ENCODE measurements at regions not wholly inside any gene's neighbourhood (a gene's known extent, or its start where the extent isn't known, plus 50 kb on each side); places are given as distances from the start of the nearest gene placed in this dataset.

- Histone ChIP-seq H3K4me1 (no peaks in the 10 kb centered on the region), H3K27ac (no peak overlapping the region), H3K9me3 (no peaks in the 10 kb centered on the region), H3K27me3 (no peaks in the 10 kb centered on the region), H3K4me3 (no peak overlapping the region), H3K36me3 (no peaks in the 10 kb centered on the region)
- ATAC-seq (ENCODE audit: low FRiP score in 2 of 2), result no peak
- TF ChIP-seq POLR2AphosphoS5 (IDR thresholded peaks at IDR 0.05), result no peak
- TF ChIP-seq, protein P1, sequence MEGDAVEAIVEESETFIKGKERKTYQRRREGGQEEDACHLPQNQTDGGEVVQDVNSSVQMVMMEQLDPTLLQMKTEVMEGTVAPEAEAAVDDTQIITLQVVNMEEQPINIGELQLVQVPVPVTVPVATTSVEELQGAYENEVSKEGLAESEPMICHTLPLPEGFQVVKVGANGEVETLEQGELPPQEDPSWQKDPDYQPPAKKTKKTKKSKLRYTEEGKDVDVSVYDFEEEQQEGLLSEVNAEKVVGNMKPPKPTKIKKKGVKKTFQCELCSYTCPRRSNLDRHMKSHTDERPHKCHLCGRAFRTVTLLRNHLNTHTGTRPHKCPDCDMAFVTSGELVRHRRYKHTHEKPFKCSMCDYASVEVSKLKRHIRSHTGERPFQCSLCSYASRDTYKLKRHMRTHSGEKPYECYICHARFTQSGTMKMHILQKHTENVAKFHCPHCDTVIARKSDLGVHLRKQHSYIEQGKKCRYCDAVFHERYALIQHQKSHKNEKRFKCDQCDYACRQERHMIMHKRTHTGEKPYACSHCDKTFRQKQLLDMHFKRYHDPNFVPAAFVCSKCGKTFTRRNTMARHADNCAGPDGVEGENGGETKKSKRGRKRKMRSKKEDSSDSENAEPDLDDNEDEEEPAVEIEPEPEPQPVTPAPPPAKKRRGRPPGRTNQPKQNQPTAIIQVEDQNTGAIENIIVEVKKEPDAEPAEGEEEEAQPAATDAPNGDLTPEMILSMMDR (IDR thresholded peaks at IDR 0.05), result no peak
- TF ChIP-seq EP300 (IDR thresholded peaks at IDR 0.05), result no peak
- TF ChIP-seq POLR2A (IDR thresholded peaks at IDR 0.05), result no peak
- no peak for DNase-seq
- 46 to 64% methylated on average over 1 of the region's 1 CpG for WGBS, 2 donors
Measured at GRCh38 chr5:155512329-155512728, 498.8 kb downstream of the KIF4B start.

DNA sequence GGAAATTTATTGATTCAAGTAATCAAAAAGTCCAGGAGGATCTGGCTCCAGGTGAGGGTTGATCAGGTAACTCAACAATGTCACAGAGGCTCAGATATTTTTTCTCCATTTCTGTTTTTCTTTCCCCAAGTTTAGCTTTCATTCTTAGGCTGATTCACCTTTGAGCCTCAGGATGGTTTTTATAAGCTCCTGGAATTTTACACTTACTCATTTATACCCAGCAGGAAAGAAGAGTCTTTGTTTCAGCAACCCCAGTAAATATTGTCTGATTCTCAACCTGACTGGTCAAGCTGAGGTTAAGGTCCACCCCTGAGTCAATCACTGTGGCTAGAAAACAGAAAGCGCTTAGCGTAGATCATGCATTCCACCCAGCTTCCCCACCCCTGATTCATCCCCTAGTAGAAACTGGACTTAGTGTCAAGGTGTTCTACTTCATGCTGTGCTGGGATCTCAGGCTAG lies 500.6 kb downstream of the KIF4B start:
- 88 to 92% methylated on average over 2 of the region's 2 CpGs for WGBS, 2 donors

GRCh38 chr5:155522540-155522939 lies 509.0 kb downstream of the KIF4B start:
- Histone ChIP-seq H3K9me3 (no peaks in the 10 kb centered on the region), H3K27me3 (no peaks in the 10 kb centered on the region), H3K4me1 (no peaks in the 10 kb centered on the region), H3K27ac (no peak overlapping the region), H3K36me3 (no peaks in the 10 kb centered on the region), H3K4me3 (no peak overlapping the region)
- ATAC-seq (ENCODE audit: low FRiP score in 2 of 2) (no peak), DNase-seq (no peak)
- WGBS, 2 donors, result 65% methylated on average over 1 of the region's 1 CpG; no CpG with 5 or more reads in 1 of the 2 donors
- TF ChIP-seq, protein P1 (IDR thresholded peaks at IDR 0.05), result no peak
- TF ChIP-seq POLR2AphosphoS5 (IDR thresholded peaks at IDR 0.05), result no peak
- no peak for TF ChIP-seq POLR2A (IDR thresholded peaks at IDR 0.05)
- no peak for TF ChIP-seq EP300 (IDR thresholded peaks at IDR 0.05)

More for the DNA sequence above, 500.6 kb downstream of the KIF4B start:
- Histone ChIP-seq H3K27ac (no peak overlapping the region), H3K9me3 (no peaks in the 10 kb centered on the region), H3K4me1 (no peaks in the 10 kb centered on the region), H3K27me3 (no peaks in the 10 kb centered on the region), H3K36me3 (no peaks in the 10 kb centered on the region), H3K4me3 (no peak overlapping the region)
- TF ChIP-seq, protein P1 (IDR thresholded peaks at IDR 0.05), result no peak
- TF ChIP-seq POLR2A (IDR thresholded peaks at IDR 0.05) (no peak), POLR2AphosphoS5 (IDR thresholded peaks at IDR 0.05) (no peak), EP300 (IDR thresholded peaks at IDR 0.05) (no peak)
- no peak for ATAC-seq (ENCODE audit: low FRiP score in 2 of 2)
- DNase-seq, result no peak

DNA sequence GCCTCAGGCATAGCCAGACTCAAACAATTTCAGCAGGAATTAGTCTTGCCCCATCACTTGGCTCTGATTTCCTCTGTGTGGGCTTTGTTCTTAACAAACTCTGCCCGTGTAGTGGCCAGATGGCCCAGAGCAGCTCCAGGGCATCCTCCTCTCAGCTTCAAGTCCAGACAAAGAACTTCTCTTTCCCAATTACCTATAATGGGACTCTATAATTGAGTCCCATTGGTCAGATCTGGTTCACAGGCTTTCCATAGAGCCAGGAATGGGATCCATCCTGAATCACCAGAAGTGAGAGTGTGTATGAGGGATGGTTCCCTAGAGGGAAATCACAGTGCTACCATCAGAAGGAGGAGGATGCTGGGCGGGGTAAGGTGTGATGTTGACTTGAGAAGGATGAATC lies 515.8 kb downstream of the KIF4B start:
- 77 to 81% methylated on average over 2 of the region's 2 CpGs for WGBS, 2 donors
- Histone ChIP-seq H3K27me3 (no peaks in the 10 kb centered on the region), H3K36me3 (no peaks in the 10 kb centered on the region), H3K4me3 (no peak overlapping the region), H3K27ac (no peak overlapping the region), H3K9me3 (no peaks in the 10 kb centered on the region), H3K4me1 (no peaks in the 10 kb centered on the region)
- ATAC-seq (ENCODE audit: low FRiP score in 2 of 2) (no peak), DNase-seq (no peak)
- TF ChIP-seq EP300 (IDR thresholded peaks at IDR 0.05) (no peak), POLR2A (IDR thresholded peaks at IDR 0.05) (no peak), POLR2AphosphoS5 (IDR thresholded peaks at IDR 0.05) (no peak)
- TF ChIP-seq, protein P1 (IDR thresholded peaks at IDR 0.05), result no peak

DNA sequence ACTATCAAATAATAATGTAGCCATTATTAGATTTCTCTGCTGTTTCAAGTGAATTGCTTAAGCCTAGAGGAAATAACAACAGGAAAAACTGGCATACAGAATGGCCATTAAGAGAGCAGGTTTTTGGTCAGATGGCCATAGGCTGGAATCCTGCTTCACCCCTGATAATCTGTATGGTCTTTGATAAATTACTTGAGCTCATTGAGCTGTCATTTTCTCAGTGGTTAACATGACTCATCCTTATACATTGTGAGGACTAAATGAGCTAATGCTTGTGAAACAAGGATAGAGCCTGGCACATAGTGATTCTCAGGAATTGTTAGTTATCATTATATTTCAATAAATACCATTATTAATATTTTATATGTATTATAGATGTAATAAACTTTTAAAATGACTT lies 516.5 kb downstream of the KIF4B start:
- no peaks in the 10 kb centered on the region for H3K4me1 ChIP-seq
- no peaks in the 10 kb centered on the region for H3K9me3 ChIP-seq
- no peak overlapping the region for H3K4me3 ChIP-seq
- H3K27me3 ChIP-seq, result no peaks in the 10 kb centered on the region
- no peaks in the 10 kb centered on the region for H3K36me3 ChIP-seq
- ATAC-seq (ENCODE audit: low FRiP score in 2 of 2), result no peak
- TF ChIP-seq EP300 (IDR thresholded peaks at IDR 0.05), result no peak
- no peak for TF ChIP-seq POLR2AphosphoS5 (IDR thresholded peaks at IDR 0.05)
- no peak for TF ChIP-seq POLR2A (IDR thresholded peaks at IDR 0.05)
- TF ChIP-seq, protein P1 (IDR thresholded peaks at IDR 0.05), result no peak
- H3K27ac ChIP-seq, result no peak overlapping the region
- no peak for DNase-seq
